GM21528 (cell line): ENCODE measurements at regions not wholly inside any gene's neighbourhood (a gene's known extent, or its start where the extent isn't known, plus 50 kb on each side); places are given as distances from the start of the nearest gene placed in this dataset.
"Not testable (repeated sequence)": the region's sequence is repeated elsewhere in the genome, so short reads cannot be mapped to it uniquely, and the experiment has no call there.

Experiments used
- ATAC-seq: cut with Tn5 transposase; IDR thresholded peaks from one replicate; pipeline ENCODE4 v1.9.1; 2021; ENCODE audit warnings: mild to moderate bottlenecking, moderate library complexity; ENCODE audit not compliant: unreplicated experiment, low FRiP score

DNA sequence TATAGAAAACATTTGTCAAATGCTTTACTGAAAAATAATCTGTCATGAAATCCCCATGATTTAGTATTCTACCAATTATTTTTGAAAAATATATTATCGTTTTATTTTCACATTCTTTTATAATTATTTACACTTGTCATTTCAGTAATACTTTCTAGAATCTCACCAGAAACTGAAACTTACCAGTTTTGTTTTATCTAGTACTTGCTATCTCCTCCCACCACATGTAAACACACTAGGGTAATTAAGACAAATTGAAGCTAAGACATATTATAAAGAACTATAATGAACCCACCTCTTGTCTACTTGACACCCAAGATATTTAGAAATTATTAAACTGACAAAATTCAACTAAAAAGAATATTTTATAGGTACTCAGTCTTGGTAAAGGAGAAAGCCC is 51.5 kb upstream of the GRM3 start:
- no peak for ATAC-seq

DNA sequence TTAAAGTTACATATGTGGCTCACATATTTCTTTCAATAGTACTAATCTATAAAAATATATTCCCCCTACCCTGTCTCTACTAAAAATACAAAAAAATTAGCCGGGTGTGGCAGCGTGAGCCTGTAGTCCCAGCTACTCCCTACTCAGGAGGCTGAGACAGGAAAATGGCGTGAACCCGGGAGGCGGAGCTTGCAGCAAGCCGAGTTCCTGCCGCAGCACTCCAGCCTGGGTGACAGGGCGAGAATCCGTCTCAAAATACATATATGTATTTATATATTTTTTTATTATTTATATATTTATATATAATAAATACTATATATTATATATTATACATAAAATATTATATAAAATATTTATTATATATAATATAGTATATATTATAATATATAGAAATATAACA is 69.7 kb upstream of the GRM3 start:
- ATAC-seq, result no peak

DNA sequence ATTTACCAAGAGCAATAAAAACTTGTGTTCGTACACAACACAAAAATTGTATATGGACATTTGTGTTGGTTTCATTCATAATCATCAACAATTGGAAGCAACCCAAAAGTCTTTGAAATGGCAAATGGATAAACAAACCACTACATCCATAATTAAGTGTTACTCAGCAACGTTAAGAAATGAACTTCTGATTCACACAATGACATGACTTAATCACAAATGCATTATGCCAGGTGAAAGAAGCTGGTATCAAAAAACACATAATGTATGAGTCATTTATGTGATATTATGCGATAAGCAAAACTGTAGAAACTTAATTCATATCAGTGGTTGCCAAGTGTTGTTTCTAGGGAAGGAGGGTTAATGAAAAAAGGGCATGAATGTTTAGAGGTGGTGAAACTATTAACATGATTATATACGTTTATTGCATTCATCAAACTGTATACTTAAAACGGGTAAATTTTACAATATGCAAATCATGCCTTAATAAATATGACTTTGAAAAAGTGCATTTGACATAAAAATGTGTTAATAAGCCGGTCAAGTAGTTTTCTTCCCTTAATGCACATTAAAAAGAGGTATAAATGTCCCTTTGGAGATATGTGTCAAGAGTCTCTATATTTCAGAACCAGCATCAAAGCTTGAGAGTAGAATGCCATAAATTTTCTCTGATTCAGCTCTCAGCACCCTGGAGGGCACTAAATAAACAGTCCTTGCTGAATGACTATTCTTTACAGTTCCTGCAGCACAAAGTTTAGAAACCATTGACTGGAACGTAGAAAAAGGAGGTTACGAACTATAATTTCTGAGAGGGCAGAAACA is 84.8 kb upstream of the GRM3 start:
- ATAC-seq, result no peak

DNA sequence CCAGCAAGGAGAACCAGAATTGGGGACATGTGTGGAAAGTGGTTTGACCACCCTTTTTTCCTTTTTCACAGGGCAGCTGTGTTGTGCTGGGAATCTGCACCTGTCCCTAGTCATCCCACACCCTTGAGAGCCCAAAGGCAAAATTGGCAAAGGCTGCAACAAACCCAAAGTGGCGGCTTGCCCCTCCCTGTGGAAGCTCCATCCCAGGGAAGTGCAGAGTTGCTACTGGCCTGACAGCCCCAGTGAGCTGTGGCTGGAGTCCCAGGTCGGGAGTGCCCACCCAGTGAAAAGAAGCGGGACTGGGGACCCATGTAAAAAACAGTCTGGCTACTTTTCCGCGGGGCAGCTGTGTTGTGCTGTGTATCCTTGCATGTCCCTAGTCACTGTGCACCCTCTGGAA is 109.1 kb upstream of the GRM3 start:
- no peak for ATAC-seq

DNA sequence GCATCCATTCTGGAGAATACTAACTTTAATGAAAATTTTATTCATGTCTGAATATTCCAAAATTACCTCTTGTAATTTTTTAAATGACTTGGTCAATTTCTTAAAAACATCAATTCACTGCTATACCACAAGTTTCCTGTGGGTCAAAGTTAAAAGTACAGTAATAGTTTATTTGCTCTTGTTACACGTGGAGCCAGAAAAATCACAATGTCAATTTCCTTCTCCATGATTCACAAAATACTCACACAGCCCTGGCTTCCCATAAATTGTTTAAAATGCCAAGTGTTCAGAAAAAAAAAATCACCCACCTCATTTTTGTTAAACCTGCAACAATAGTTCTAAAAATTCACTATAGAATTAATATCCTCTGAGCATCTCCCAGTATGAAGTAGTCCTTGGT is 139.5 kb upstream of the GRM3 start:
- ATAC-seq, result no peak

DNA sequence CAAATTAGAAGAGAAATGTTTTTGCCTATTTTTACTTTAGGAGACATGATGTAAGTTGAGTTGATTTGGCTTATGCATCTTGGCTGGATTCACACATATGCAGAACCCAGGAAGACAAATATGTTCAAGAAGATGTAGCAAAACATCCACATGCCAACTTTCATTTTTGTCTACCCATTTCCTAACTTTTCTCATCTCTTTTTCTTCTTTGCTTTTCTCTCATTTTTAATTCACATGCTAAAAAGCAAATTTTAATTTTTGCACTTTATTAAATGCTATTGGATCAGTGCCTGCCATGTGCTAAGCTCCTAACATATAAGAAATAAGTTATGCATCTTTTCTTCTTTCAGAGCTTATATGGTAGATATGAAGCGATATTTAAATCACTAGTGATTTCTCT is 143.7 kb upstream of the GRM3 start:
- no peak for ATAC-seq

DNA sequence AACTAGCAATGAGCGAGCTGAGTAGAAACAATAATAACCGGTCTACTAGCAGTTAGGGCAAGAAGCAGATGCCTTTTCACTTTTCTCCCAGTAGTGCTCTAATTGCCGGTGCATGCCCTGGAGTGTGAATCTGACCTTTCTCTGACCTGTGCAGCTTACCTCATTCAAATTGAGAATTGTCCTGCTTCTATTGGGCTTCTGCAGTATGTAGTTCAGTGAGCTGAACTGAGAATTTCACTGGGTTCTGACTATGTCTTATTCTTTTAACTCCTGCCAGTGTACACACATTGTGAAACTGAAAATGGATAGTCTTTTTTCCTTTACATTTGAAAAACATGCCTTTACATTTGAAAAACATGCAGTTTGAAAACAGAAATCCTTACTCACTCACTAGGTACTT is 157.9 kb upstream of the GRM3 start:
- ATAC-seq, result no peak

DNA sequence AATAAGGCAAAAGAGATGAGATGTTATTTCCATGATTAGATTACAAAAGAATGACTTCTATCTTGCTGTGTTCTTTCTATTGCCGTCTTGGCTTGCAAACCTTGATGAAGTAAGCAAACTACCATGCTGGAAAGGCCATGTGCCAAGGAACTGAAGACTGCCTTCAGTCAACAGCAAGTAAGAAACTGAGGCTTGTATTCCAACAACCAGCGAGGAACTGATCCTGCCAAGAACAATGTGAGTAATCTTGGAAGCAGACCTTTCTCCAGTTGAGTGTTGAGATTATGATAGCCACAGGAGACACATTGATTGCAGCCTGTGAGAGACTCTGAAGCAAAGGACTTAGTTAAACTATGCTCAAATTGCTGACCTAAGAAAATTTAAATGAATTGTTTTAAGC is 164.6 kb upstream of the GRM3 start:
- ATAC-seq, result no peak

DNA sequence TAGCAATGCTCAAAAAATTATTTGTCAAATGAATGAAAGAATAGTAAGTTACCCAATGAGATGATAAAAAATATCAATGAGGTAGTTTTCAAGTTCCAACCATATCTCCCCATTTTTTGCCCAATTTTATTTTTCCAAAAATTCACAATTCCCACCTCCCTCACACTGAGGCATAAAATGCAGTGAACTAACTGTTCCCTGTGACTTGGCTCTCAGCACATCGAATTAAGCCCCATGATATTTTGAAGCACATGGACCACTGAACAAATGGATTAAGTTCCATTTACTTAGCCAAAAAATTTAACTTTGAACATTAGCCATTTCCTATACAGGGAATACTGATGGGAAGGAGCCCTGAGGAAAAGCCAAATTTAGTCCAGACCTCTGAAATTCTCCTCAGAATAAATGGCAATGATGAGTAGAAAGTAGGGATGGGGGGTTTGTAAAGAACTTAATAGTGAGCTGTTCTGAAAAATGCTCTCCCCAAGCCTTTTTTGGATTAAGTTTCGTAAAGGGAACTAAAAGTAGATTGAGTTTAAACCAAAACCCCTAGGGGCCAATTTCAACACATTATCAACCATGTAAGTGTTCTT is 166.3 kb upstream of the GRM3 start:
- ATAC-seq, result no peak

DNA sequence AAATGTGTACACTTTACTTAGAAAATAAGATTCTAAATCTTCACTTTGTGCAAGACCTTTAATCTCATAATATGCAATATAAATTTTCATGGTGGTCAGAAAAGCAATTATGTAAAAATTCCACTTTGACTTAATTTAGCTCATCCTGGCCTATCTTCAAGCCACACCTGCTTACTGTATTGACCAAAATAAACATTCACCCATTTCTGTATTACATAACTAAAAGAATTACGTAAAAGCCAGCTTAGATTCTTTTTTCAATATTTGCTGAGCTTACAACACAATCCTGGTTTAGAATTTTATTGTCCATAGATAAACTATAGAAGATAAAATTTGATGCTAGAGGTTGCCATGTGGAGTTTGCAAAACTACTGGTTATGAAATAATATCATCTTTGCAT is 172.9 kb upstream of the GRM3 start:
- no peak for ATAC-seq

DNA sequence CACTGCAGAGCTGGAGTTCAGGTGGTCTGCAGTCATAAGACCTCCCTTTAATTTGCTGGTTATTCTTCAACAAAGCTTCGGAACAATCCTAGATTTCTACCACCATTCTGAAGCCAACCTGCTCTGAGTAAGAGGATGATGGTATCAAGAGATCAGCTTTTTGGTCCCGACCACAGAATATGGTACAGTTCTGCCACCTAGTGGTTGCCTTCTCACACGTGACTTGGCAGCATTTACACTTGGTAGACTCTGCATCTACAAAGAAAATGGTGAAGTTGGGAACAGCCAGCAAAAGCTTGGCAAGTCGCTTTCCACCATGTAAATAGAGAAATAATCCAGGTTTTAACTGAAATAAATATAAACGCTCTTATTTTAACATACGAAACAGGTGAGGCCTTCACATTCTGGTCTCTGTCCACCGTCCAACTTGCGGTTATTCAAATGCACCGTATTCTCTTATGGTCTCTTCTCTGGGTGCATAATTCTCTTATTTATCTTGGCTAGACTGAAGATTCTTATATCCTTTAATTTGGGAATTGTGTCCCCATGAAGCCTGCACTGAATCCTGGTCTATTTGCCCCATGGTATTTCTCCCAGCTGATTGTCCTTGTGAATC is 173.9 kb upstream of the GRM3 start:
- ATAC-seq, result peak; percentile 98

DNA sequence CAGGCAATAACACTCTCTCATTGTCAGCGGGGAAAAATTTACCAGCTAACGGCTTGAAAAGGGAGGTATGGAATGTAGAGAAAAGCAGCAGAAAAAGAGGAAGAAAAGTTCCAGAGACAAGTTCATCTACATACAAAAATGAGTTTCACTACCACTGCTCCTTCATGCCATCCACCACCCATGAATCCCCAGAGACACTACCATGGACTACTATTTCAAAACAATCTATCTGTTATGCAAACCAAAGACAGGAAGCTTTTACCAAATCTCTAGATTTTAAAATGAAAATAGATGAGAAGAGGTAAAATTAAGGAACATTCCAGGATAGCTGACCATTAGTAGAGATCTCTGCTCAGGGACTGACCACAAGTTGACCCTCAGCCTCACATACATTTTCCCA is 189.0 kb upstream of the GRM3 start:
- no peak for ATAC-seq

DNA sequence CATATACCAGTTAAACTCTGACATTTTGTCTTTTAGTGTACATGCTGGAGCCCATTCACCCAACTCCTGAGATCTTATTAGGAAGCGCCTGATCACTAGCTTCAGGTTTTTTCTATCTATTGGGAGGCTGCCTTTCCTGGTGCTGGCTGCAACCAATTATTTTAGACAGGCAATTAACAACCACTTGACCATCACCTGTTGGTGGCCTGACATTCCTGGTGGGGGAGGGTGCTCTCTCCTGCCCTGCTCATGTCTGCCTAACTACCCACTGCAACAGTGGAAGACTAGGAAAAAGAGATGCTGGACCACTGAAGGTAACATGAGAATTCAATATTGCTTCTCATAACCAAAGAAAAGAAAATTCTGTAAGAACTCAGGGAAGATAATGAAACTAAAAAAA is 190.3 kb upstream of the GRM3 start:
- ATAC-seq, result no peak

DNA sequence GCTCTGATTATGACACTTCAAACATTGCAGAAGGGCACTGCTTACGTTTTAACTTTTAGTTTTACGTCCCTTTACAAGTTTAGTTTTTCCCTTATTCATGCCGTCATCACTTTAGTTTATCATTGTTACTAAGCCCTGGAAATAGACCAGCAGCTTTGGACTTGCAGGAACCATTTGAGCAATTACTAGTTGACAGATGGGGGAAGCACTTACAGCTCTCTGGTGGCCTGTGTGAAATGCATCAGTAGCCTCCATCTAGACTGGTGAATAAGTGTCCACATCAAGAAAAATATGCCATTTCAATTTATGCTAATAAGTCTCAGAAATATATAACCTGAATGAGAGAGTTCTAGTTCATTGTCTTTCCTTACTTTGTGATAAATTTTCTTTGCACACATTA is 194.9 kb upstream of the GRM3 start:
- no peak for ATAC-seq

DNA sequence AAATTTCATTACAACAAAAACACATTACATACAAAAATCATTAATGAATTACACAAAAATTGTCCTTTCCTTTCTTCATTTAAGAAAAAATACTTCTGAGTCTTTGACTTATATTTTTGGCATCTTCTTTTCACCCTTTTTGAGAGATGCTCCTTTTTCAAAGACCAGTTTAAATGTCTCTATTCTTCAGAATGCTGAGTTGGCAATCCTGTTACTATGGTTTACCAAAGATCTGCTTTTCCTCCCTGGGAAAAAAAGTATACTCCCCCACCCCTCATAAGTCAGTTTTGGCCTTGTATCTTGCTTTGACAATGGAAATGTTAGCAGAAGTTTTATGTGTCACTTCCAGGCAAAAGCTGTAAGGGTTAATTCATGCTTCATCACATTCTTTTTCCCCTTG is 198.4 kb upstream of the GRM3 start:
- ATAC-seq, result no peak

DNA sequence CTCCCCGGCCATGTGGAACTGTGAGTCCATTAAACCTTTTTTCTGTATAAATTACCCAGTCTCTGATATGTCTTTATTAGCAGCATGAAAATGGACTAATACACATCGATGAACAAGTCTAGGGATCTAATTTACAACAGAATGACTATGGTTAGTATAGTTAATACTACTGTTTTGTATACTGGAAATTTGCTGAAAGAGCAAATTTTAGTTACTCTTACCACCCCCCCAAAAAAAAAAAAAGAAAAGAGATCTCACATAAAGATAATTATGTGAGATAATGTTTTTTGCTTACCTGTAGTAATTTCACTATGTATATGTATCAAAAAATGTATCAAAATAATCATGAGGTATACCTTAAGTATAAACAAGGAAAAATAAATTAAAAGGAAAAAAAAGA is 199.5 kb upstream of the GRM3 start:
- no peak for ATAC-seq

DNA sequence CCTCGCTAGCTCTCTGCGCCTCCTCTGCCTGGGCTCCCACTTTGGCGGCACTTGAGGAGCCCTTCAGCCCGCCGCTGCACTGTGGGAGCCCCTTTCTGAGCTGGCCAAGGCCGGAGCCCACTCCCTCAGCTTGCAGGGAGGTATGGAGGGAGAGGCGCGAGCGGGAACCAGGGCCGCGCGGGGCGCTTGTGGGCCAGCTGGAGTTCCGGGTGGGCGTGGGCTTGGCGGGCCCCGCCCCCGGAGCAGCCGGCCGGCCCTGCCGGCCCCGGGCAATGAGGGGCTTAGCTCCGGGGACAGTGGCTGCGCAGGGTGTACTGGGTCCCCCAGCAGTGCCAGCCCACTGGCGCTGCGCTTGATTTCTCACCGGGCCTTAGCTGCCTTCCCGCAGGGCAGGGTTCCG is 203.3 kb upstream of the GRM3 start:
- ATAC-seq, result not testable (repeated sequence)

DNA sequence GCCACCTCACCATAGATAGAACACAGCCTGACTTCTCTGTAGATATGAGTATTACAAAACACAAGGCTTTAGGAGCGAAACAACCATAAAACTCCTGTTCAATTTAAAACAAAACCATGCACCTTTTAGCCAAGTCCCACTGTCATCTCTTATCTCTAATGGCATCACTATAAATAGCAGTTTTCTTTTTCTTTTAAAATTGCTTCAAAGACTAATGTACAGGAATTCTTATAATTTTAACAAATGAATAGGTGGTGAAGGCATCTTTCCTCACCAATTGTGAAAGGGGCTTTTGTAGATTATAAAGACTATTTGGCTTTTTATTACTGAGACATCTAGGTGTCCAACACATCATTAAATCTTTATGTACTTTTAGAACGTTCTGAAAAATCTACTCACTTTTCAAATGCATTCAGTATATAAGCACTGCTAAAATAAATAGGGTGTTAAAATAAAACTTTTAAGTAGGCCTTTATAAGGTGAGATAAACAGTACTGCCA is 205.7 kb upstream of the GRM3 start:
- no peak for ATAC-seq

DNA sequence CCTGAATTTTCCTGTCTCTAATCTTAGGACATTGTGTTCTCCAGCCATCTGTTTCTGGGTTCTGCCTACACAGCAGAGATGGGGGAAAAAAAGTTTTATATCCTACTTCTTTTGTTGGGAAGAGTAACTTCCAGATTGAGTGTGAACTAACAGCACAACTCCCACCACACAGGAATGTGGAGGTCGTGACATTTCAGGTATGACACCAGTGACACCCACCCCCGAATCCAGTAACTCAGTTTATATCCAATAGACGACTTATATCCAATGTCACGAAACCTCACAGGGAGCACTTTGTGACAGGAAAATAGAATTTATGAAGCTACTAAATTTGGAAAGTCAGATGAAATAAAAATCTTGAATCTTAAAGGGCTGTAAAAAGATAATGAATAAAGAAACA is 211.9 kb upstream of the GRM3 start:
- no peak for ATAC-seq

DNA sequence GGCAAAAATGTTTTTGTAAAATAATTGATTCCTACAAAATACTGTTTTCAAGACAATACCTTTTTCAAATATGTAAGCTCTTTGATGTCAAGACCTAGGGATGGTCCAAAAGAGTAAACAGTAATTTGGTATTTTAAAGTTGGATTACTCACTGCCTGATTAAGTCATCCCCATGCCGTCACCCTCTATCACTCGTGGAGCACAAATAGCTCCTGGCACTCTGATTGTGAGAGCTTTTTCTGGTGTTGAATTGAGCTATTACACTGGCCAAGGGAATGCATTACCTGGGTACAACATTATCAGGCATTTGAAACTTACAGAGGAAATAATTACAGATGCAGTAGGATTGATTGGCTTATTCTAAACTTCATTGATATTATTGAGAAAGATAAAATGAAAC is 231.9 kb upstream of the GRM3 start:
- ATAC-seq, result no peak

DNA sequence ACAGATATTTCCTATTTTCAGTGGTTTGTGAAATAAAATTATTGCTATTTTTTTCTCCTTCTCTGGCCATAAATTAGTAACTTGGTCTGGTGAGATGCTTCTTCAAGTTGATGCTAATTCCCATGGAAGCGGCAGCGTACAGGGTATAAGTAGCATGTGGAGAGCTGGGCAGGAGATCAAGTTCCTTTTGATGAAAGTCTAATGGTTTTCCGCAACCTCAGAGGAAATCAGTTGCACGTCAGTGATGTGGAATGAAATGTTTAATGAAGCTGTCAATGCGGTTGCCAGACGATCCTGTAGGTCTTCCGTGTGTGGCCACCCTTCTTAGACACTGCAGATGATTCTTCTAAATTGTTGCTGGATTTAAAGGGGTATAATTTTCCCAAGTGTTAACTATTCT is 236.4 kb upstream of the GRM3 start:
- no peak for ATAC-seq

DNA sequence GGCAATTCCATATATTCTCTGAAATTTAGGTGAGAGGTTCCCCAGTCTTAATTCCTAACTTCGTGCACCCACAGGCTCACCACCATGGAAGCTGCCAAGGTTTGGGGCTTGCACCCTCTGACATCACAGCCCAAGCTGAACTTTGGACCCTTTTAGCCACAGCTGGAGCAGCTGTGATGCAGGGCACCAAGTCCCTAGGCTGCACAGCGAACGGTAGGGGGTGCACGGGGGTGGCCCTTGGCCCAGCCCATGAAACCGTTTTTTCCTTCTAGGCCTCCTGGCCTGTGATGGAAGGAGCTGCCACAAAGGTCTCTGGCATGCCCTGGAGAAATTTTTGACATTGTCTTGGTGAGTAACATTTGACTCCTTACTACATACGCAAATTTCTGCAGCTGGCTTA is 251.9 kb upstream of the GRM3 start:
- ATAC-seq, result no peak
